ENCODE measurements at regions not wholly inside any gene's neighbourhood (a gene's known extent, or its start where the extent isn't known, plus 50 kb on each side); places are given as distances from the start of the nearest gene placed in this dataset.

GRCh38 chr15:93770788-93771187, 460.6 kb upstream of the MCTP2 start:
- TF ChIP-seq POLR2A (IDR thresholded peaks at IDR 0.05) (no peak), CTCF (IDR thresholded peaks at IDR 0.05 in 8 of 11, conservative IDR thresholded peaks at IDR 0.05 in 3 of 11) (no peak), POLR2AphosphoS5 (IDR thresholded peaks at IDR 0.05) (no peak)

Measured in spleen (tissue), 7 donors.